ENCODE measurements at regions not wholly inside any gene's neighbourhood (a gene's known extent, or its start where the extent isn't known, plus 50 kb on each side); places are given as distances from the start of the nearest gene placed in this dataset.

GRCh38 chr14:101273091-101273490, 288.2 kb upstream of the DIO3 start:
- H4K20me1 ChIP-seq (ENCODE audit: insufficient read depth, low read length) = no peaks in the 10 kb centered on the region
- H3K27ac ChIP-seq (ENCODE audit: low read length) = no peak overlapping the region
- H3K4me3 ChIP-seq (ENCODE audit: low read length) = no peak overlapping the region
- H3F3A ChIP-seq (ENCODE audit: insufficient read depth, low read length) = no peaks in the 10 kb centered on the region
- H3K9ac ChIP-seq (ENCODE audit: low read length) = no peak overlapping the region
- no peaks in the 10 kb centered on the region for H3K4me1 ChIP-seq (ENCODE audit: low read length)
- no peaks in the 10 kb centered on the region for H3K9me3 ChIP-seq (replicated peaks; ENCODE audit: insufficient read depth, low read length)
- no peak overlapping the region for H2AFZ ChIP-seq (ENCODE audit: low read length)
- H3K9me2 ChIP-seq (replicated peaks; ENCODE audit: insufficient read depth, low read length) = no peaks in the 10 kb centered on the region
- H3K36me3 ChIP-seq (replicated peaks; ENCODE audit: insufficient read depth, low read length) = no peaks in the 10 kb centered on the region
- H3K4me2 ChIP-seq (ENCODE audit: low read depth, low read length) = no peak overlapping the region
- no peak for TF ChIP-seq CTCF (IDR thresholded peaks at IDR 0.05; ENCODE audit: low read length)
- H3K79me2 ChIP-seq (ENCODE audit: low read length) = no peaks in the 10 kb centered on the region
- DNase-seq = no peak
- peaks cover 7% of the 10 kb centered on the region; the same call in 1 of the 2 replicates for H3K27me3 ChIP-seq (replicated peaks; ENCODE audit: insufficient read depth, low read length)

GRCh38 chr14:101276309-101277091, 284.8 kb upstream of the DIO3 start:
- Histone ChIP-seq H3K4me2 (ENCODE audit: low read depth, low read length) (no peak overlapping the region), H3K9ac (ENCODE audit: low read length) (no peak overlapping the region)
- TF ChIP-seq EZH2 (optimal IDR thresholded peaks at IDR 0.05; ENCODE audit: low read depth, low read length) (no peak), EZH2phosphoT487 (IDR thresholded peaks at IDR 0.05; ENCODE audit: low read length) (no peak), CTCF (IDR thresholded peaks at IDR 0.05; ENCODE audit: low read length) (no peak)

GRCh38 chr14:101282418-101282817, 278.9 kb upstream of the DIO3 start:
- H4K20me1 ChIP-seq (ENCODE audit: insufficient read depth, low read length) = no peaks in the 10 kb centered on the region
- no peaks in the 10 kb centered on the region for H3K4me1 ChIP-seq (ENCODE audit: low read length)
- H3K9me3 ChIP-seq (replicated peaks; ENCODE audit: insufficient read depth, low read length) = no peaks in the 10 kb centered on the region
- no peak overlapping the region for H3K9ac ChIP-seq (ENCODE audit: low read length)
- peaks cover 10% of the 10 kb centered on the region for H3K27me3 ChIP-seq (replicated peaks; ENCODE audit: insufficient read depth, low read length)
- TF ChIP-seq CTCF (IDR thresholded peaks at IDR 0.05; ENCODE audit: low read length) = no peak
- TF ChIP-seq EZH2phosphoT487 (IDR thresholded peaks at IDR 0.05; ENCODE audit: low read length) = no peak
- TF ChIP-seq EZH2 (optimal IDR thresholded peaks at IDR 0.05; ENCODE audit: low read depth, low read length) = no peak
- no peak overlapping the region for H2AFZ ChIP-seq (ENCODE audit: low read length)
- DNase-seq = no peak
- H3F3A ChIP-seq (ENCODE audit: insufficient read depth, low read length) = no peaks in the 10 kb centered on the region
- H3K79me2 ChIP-seq (ENCODE audit: low read length) = no peaks in the 10 kb centered on the region
- H3K4me2 ChIP-seq (ENCODE audit: low read depth, low read length) = no peak overlapping the region
- no peak overlapping the region for H3K4me3 ChIP-seq (ENCODE audit: low read length)
- H3K9me2 ChIP-seq (replicated peaks; ENCODE audit: insufficient read depth, low read length) = no peaks in the 10 kb centered on the region
- H3K27ac ChIP-seq (ENCODE audit: low read length) = no peak overlapping the region
- no peaks in the 10 kb centered on the region for H3K36me3 ChIP-seq (replicated peaks; ENCODE audit: insufficient read depth, low read length)

More at GRCh38 chr14:101276309-101277091, 284.8 kb upstream of the DIO3 start:
- Histone ChIP-seq H3K4me1 (ENCODE audit: low read length) (no peaks in the 10 kb centered on the region), H3K79me2 (ENCODE audit: low read length) (no peaks in the 10 kb centered on the region), H3K9me2 (replicated peaks; ENCODE audit: insufficient read depth, low read length) (no peaks in the 10 kb centered on the region), H4K20me1 (ENCODE audit: insufficient read depth, low read length) (no peaks in the 10 kb centered on the region), H3F3A (ENCODE audit: insufficient read depth, low read length) (no peaks in the 10 kb centered on the region), H3K27me3 (replicated peaks; ENCODE audit: insufficient read depth, low read length) (peaks cover 7% of the 10 kb centered on the region; the same call in 1 of the 2 replicates), H3K4me3 (ENCODE audit: low read length) (no peak overlapping the region), H2AFZ (ENCODE audit: low read length) (no peak overlapping the region), H3K9me3 (replicated peaks; ENCODE audit: insufficient read depth, low read length) (no peaks in the 10 kb centered on the region), H3K27ac (ENCODE audit: low read length) (no peak overlapping the region), H3K36me3 (replicated peaks; ENCODE audit: insufficient read depth, low read length) (no peaks in the 10 kb centered on the region)
- no peak for DNase-seq

Data from MM.1S (cell line).